HCT116 (cell line): ENCODE measurements at regions not wholly inside any gene's neighbourhood (a gene's known extent, or its start where the extent isn't known, plus 50 kb on each side); places are given as distances from the start of the nearest gene placed in this dataset.

ENCODE experiments used
- ATAC-seq: fragments of 200-7000 bp; cut with Tn5 transposase; 2 replicates; pipeline ENCODE4 v1.9.1; 2020; ENCODE audit warnings: mild to moderate bottlenecking, moderate library complexity
- BruUV-seq: library from RNA; stranded (reverse); fragments of 400-500 nt; replicated peaks from 2 replicates; lab custom pipeline; 2021; lab: Mats Ljungman, UMichigan
- CTCF ChIA-PET: fragments of 300-600 bp; sonication (Branson Sonifier 250); formaldehyde crosslinking; loops from one replicate; lab custom pipeline; 2021; ENCODE audit warnings: antibody characterized with exemption; lab: Charles Lee
- POLR2A ChIA-PET: fragments of 300-600, 350-600 bp; sonication (Branson Sonifier 250); formaldehyde crosslinking; loops from one replicate; lab custom pipeline; 2021; ENCODE audit warnings: antibody characterized with exemption; lab: Charles Lee
- RAD21 ChIA-PET, 2 experiments: fragments of 300-600 bp; sonication (Branson Sonifier 250); formaldehyde crosslinking; loops; one replicate each; lab custom pipeline; 2023; ENCODE audit warnings: low total read pairs in 2 of 2; ENCODE audit not compliant: uncharacterized antibody in 2 of 2, unreplicated experiment in 2 of 2, low non-redundant PET in 1 of 2; lab: Charles Lee
- DNase-seq: peaks from one replicate; pipeline ENCODE4 v3.0.0-alpha.2; 2010; ENCODE audit warnings: low read depth, low spot score
- H2AFZ ChIP-seq: fragments of 200-600 bp; shearing (Covaris generic), sonication (generic); 2 replicates; pipeline ENCODE4 v1.6.1; 2017; ENCODE audit warnings: low read depth, mixed run types, mixed read lengths, antibody characterized with exemption, low read length; ENCODE audit not compliant: poor library complexity, severe bottlenecking
- H3K27ac ChIP-seq: 2 replicates; pipeline ENCODE4 v1.5.1; 2012; ENCODE audit warnings: low read depth, low read length
- H3K27me3 ChIP-seq: fragments of 200-600 bp; sonication (generic); 2 replicates; pipeline ENCODE4 v1.6.1; 2016; ENCODE audit warnings: mixed run types, low read length, mixed read lengths; ENCODE audit not compliant: insufficient read depth
- H3K36me3 ChIP-seq, 2 experiments: fragments of 200-500 bp in 1 of 2; fragments of 200-600 bp in 1 of 2; sonication (Bioruptor generic) in 1 of 2; sonication (generic) in 1 of 2; 2 replicates each; pipeline versions ENCODE4 v1.5.1 to v1.6.1; 2014 to 2016; ENCODE audit warnings: low read length in 2 of 2, inconsistent platforms in 1 of 2, mixed read lengths in 1 of 2, mixed run types in 1 of 2; ENCODE audit not compliant: insufficient read depth in 2 of 2, control insufficient read depth in 1 of 2
- H3K4me1 ChIP-seq, 2 experiments: fragments of 200-600 bp in 1 of 2; sonication (generic) in 1 of 2; 2 replicates each; pipeline versions ENCODE4 v1.5.1 to v1.6.1; 2012 to 2017; ENCODE audit warnings: low read length in 2 of 2, inconsistent platforms in 1 of 2, mild to moderate bottlenecking in 1 of 2, mixed read lengths in 1 of 2, mixed run types in 1 of 2, moderate library complexity in 1 of 2; ENCODE audit not compliant: insufficient read depth in 2 of 2, control insufficient read depth in 1 of 2
- H3K4me2 ChIP-seq: fragments of 200-600 bp; sonication (generic); 2 replicates; pipeline ENCODE4 v1.6.1; 2017; ENCODE audit warnings: mixed run types, low read length, mixed read lengths
- H3K4me3 ChIP-seq, 2 experiments: fragments of 200-600 bp in 1 of 2; sonication (generic) in 1 of 2; replicated peaks in 1 of 2; 2 replicates each; pipeline ENCODE4 v1.5.1; 2011 to 2016; ENCODE audit warnings: low read length in 2 of 2, control low read depth in 1 of 2, low read depth in 1 of 2, mild to moderate bottlenecking in 1 of 2, mixed read lengths in 1 of 2, mixed run types in 1 of 2
- H3K79me2 ChIP-seq: fragments of 200-600 bp; sonication (generic); 2 replicates; pipeline ENCODE4 v1.6.1; 2017; ENCODE audit warnings: mild to moderate bottlenecking, mixed run types, low read length, moderate library complexity, mixed read lengths; ENCODE audit not compliant: insufficient read depth
- H3K9ac ChIP-seq: fragments of 200-600 bp; sonication (generic); 2 replicates; pipeline ENCODE4 v1.6.1; 2016; ENCODE audit warnings: low read length, mixed read lengths
- H3K9me2 ChIP-seq: fragments of 200-600 bp; sonication (generic), shearing (Covaris generic); 2 replicates; pipeline ENCODE4 v1.6.1; 2017; ENCODE audit warnings: mixed run types, mild to moderate bottlenecking, moderate library complexity; ENCODE audit not compliant: insufficient read depth
- H3K9me3 ChIP-seq, 2 experiments: fragments of 200-500 bp in 1 of 2; fragments of 200-600 bp in 1 of 2; sonication (Bioruptor generic) in 1 of 2; sonication (generic) in 1 of 2; 2 replicates each; pipeline ENCODE4 v1.6.1; 2014 to 2017; ENCODE audit warnings: low read length in 2 of 2, mixed read lengths in 2 of 2, inconsistent platforms in 1 of 2, low read depth in 1 of 2, mild to moderate bottlenecking in 1 of 2, mixed run types in 1 of 2, moderate library complexity in 1 of 2; ENCODE audit not compliant: control insufficient read depth in 1 of 2, insufficient read depth in 1 of 2
- H4K20me1 ChIP-seq: fragments of 200-600 bp; sonication (generic), shearing (Covaris generic); 2 replicates; pipeline ENCODE4 v1.6.1; 2017; ENCODE audit warnings: mixed run types, mild to moderate bottlenecking, moderate library complexity; ENCODE audit not compliant: insufficient read depth
- EZH2 ChIP-seq: fragments of 200-600 bp; sonication (generic); IDR thresholded peaks from 2 replicates; pipeline ENCODE4 v1.6.1; 2017; ENCODE audit warnings: antibody characterized with exemption, mixed run types
- JUND ChIP-seq: IDR thresholded peaks from 2 replicates; pipeline ENCODE4 v1.6.1; 2012
- POLR2AphosphoS5 ChIP-seq: IDR thresholded peaks from 2 replicates; pipeline ENCODE4 v1.6.1; 2011; ENCODE audit warnings: mild to moderate bottlenecking, low read depth, low read length, moderate library complexity
- SIN3A ChIP-seq: IDR thresholded peaks from 2 replicates; pipeline ENCODE4 v1.6.1; 2012; ENCODE audit warnings: low read depth
- intact Hi-C: fragments of 100-400 bp; cut with micrococcal nuclease; formaldehyde crosslinking; loops from 2 replicates; pipeline ENCODE4 v1.10.0; 2022

- no peak overlapping the region for H3K4me2 ChIP-seq
Observed at GRCh38 chr12:128205758-128206157, 61.2 kb upstream of the TMEM132C start.

More at GRCh38 chr12:128205758-128206157, 61.2 kb upstream of the TMEM132C start:
- Histone ChIP-seq H3K4me3 (no peak overlapping the region), H2AFZ (no peak overlapping the region), H3K4me1 (no peaks in the 10 kb centered on the region), H3K27me3 (no peaks in the 10 kb centered on the region), H3K36me3 (no peaks in the 10 kb centered on the region), H3K9me2 (no peaks in the 10 kb centered on the region), H3K9ac (no peak overlapping the region), H3K27ac (no peak overlapping the region), H4K20me1 (no peaks in the 10 kb centered on the region), H3K9me3 (peaks cover 28 to 33% of the 10 kb centered on the region in 2 experiments; a peak in 3 of 4 replicates), H3K79me2 (no peaks in the 10 kb centered on the region)
- DNase-seq (no peak), ATAC-seq (no peak)
- intact Hi-C loops = no loop called here
- ChIA-PET CTCF (no interaction called here), POLR2A (no interaction called here), RAD21 (no interaction called here)
- no TSS peak for BruUV-seq
- TF ChIP-seq JUND (no peak), SIN3A (no peak), EZH2 (no peak), POLR2AphosphoS5 (no peak)
